Adrenal gland (tissue), 9 donors: ENCODE measurements at regions not wholly inside any gene's neighbourhood (a gene's known extent, or its start where the extent isn't known, plus 50 kb on each side); places are given as distances from the start of the nearest gene placed in this dataset.

Experiments used
- DNase-seq, 7 donors: peaks; one replicate each; pipeline ENCODE4 v3.0.0-alpha.2; 2019 to 2020
- H3K27ac ChIP-seq, 5 donors: fragments of 200-600 bp; sonication (generic) in 4 of 5; 1 replicate in 3 of 5; 2 replicates in 2 of 5; pipeline versions ENCODE4 v1.5.1 to v1.8.0; 2016 to 2020; ENCODE audit warnings: mild to moderate bottlenecking in 1 of 5
- H3K27me3 ChIP-seq: fragments of 200-600 bp; 2 replicates; pipeline ENCODE4 v1.8.0; 2021
- H3K36me3 ChIP-seq, 2 donors: fragments of 200-600 bp; replicated peaks in 1 of 2; 1 replicate in 1 of 2; 2 replicates in 1 of 2; pipeline versions ENCODE4 v1.5.1 to v1.8.0; 2018 to 2022
- H3K4me1 ChIP-seq, 2 donors: fragments of 200-600 bp; replicated peaks in 1 of 2; 1 replicate in 1 of 2; 2 replicates in 1 of 2; pipeline versions ENCODE4 v1.5.1 to v1.8.0; 2018 to 2021
- H3K4me3 ChIP-seq, 4 donors: fragments of 200-600 bp; sonication (generic) in 3 of 4; one replicate each; pipeline ENCODE4 v1.5.1; 2016 to 2018
- H3K9me3 ChIP-seq, 3 donors: fragments of 200-600 bp; sonication (generic) in 1 of 3; replicated peaks in 1 of 3; 1 replicate in 2 of 3; 2 replicates in 1 of 3; pipeline versions ENCODE4 v1.5.1 to v1.8.0; 2016 to 2021
- CTCF ChIP-seq, 6 experiments: fragments of 450-650 bp in 4 of 6; fragments of 200-600 bp in 2 of 6; sonication (generic) in 1 of 6; IDR thresholded peaks; 1 replicate in 5 of 6; 2 replicates in 1 of 6; pipeline versions ENCODE4 v1.5.1 to v1.8.0; 2016 to 2021; ENCODE audit warnings: antibody characterized with exemption in 6 of 6, mild to moderate bottlenecking in 2 of 6, moderate library complexity in 1 of 6
- POLR2A ChIP-seq, 2 donors: fragments of 450-650 bp; IDR thresholded peaks; one replicate each; pipeline ENCODE4 v1.6.1; 2017; ENCODE audit warnings: antibody characterized with exemption in 2 of 2, mild to moderate bottlenecking in 2 of 2, moderate library complexity in 1 of 2
- whole genome bisulfite sequencing, 4 donors: extraction: QIAGEN DNeasy Blood & Tissue Kit in 2 of 4; methylation state at CpG; one replicate each; pipeline versions ENCODE4 v1.1.5 to v1.1.7; 2013 to 2017; 5-methylcytosine and 5-hydroxymethylcytosine counted together
- intact Hi-C, 2 donors: fragments of 100-400 bp; cut with DNase I; formaldehyde crosslinking; loops; one replicate each; pipeline versions ENCODE4 v1.14.1 to v1.15.0; 2022 to 2023
- donor health status: healthy with polysubstance abuse.
- donor health status: Bipolar disorder and iron deficiency.
- donor health status: DM: yes; HTN: yes; CAD: no.
- donor health status: DM: no; HTN: no; CAD: no.
- donor health status: DM: no; HTN: no; CAD: no.

GRCh38 chr4:27568236-27568951, 707.8 kb downstream of the STIM2 start:
- intact Hi-C loops = no loop called here
- Histone ChIP-seq H3K27ac (no peak overlapping the region), H3K9me3 (no peaks in the 10 kb centered on the region), H3K36me3 (no peaks in the 10 kb centered on the region), H3K27me3 (no peaks in the 10 kb centered on the region), H3K4me3 (no peak overlapping the region), H3K4me1 (no peaks in the 10 kb centered on the region)
- WGBS, 4 donors = 77 to 82% (median 80%) methylated on average over 11 of the region's 11 CpGs
- TF ChIP-seq POLR2A (IDR thresholded peaks at IDR 0.05) = no peak
- TF ChIP-seq CTCF (IDR thresholded peaks at IDR 0.05) = no peak
- DNase-seq = no peak

- no peak for DNase-seq
- no peak for TF ChIP-seq POLR2A (IDR thresholded peaks at IDR 0.05)
- no peak for TF ChIP-seq CTCF (IDR thresholded peaks at IDR 0.05)
Observed at GRCh38 chr4:27568952-27569319, 708.3 kb downstream of the STIM2 start.

GRCh38 chr4:27574743-27575142, 714.1 kb downstream of the STIM2 start:
- TF ChIP-seq POLR2A (IDR thresholded peaks at IDR 0.05) = no peak
- TF ChIP-seq CTCF (IDR thresholded peaks at IDR 0.05) = no peak
- Histone ChIP-seq H3K4me1 (no peaks in the 10 kb centered on the region), H3K4me3 (no peak overlapping the region), H3K27ac (no peak overlapping the region), H3K27me3 (no peaks in the 10 kb centered on the region), H3K36me3 (no peaks in the 10 kb centered on the region), H3K9me3 (no peaks in the 10 kb centered on the region)
- no peak for DNase-seq
- intact Hi-C loops = no loop called here
- WGBS, 4 donors = 63 to 86% (median 67%) methylated on average over 5 of the region's 5 CpGs

More at GRCh38 chr4:27568952-27569319, 708.3 kb downstream of the STIM2 start:
- Histone ChIP-seq H3K4me3 (no peak overlapping the region), H3K4me1 (no peaks in the 10 kb centered on the region), H3K27ac (no peak overlapping the region), H3K9me3 (no peaks in the 10 kb centered on the region), H3K27me3 (no peaks in the 10 kb centered on the region), H3K36me3 (no peaks in the 10 kb centered on the region)
- intact Hi-C loops = no loop called here
- 46 to 68% (median 54%) methylated on average over 2 of the region's 2 CpGs for WGBS, 4 donors

GRCh38 chr4:27577951-27578350, 717.3 kb downstream of the STIM2 start:
- no peak for DNase-seq
- no peak overlapping the region for H3K4me3 ChIP-seq
- H3K4me1 ChIP-seq = no peaks in the 10 kb centered on the region
- TF ChIP-seq POLR2A (IDR thresholded peaks at IDR 0.05) (no peak), CTCF (IDR thresholded peaks at IDR 0.05) (no peak)
- no peaks in the 10 kb centered on the region for H3K9me3 ChIP-seq
- intact Hi-C loops = no loop called here
- no peak overlapping the region for H3K27ac ChIP-seq
- no peaks in the 10 kb centered on the region for H3K27me3 ChIP-seq
- no peaks in the 10 kb centered on the region for H3K36me3 ChIP-seq
- 79 to 90% (median 86%) methylated on average over 2 of the region's 2 CpGs for WGBS, 4 donors
